HepG2 (cell line): ENCODE measurements at regions not wholly inside any gene's neighbourhood (a gene's known extent, or its start where the extent isn't known, plus 50 kb on each side); places are given as distances from the start of the nearest gene placed in this dataset.

Experiments used
- CBX2 ChIP-seq, 2 experiments: fragments of 200-600 bp in 1 of 2; sonication (generic); formaldehyde crosslinking in 1 of 2; IDR thresholded peaks; 2 replicates each; pipeline versions ENCODE4 v1.7.0 to v1.8.1; 2018 to 2022; ENCODE audit warnings: low read depth in 2 of 2, low read length in 1 of 2, mild to moderate bottlenecking in 1 of 2, missing genetic modification reagents in 1 of 2
- CHCHD3 ChIP-seq: sonication (generic); formaldehyde crosslinking; IDR thresholded peaks from 2 replicates; pipeline ENCODE4 v1.8.0; 2022; ENCODE audit warnings: mild to moderate bottlenecking, missing genetic modification reagents, moderate library complexity
- MIER2 ChIP-seq: IDR thresholded peaks from 2 replicates; pipeline ENCODE4 v1.6.1; 2016; ENCODE audit warnings: missing biosample characterization, missing genetic modification reagents
- U2AF2 ChIP-seq: fragments of 200-400 bp; formaldehyde crosslinking; IDR thresholded peaks from 2 replicates; pipeline ENCODE4 v1.6.1; 2017; ENCODE audit warnings: low read depth, mild to moderate bottlenecking, low read length
- ZFP90 ChIP-seq: sonication (generic); formaldehyde crosslinking; IDR thresholded peaks from 2 replicates; pipeline ENCODE4 v1.8.0; 2022; ENCODE audit warnings: missing genetic modification reagents, mild to moderate bottlenecking, inconsistent platforms, borderline replicate concordance
- ZNF33A ChIP-seq: sonication (generic); formaldehyde crosslinking; IDR thresholded peaks from 2 replicates; pipeline ENCODE4 v1.5.1; 2020; ENCODE audit warnings: missing genetic modification reagents, mild to moderate bottlenecking, moderate library complexity, borderline replicate concordance
- ZNF510 ChIP-seq: sonication (generic); formaldehyde crosslinking; IDR thresholded peaks from 2 replicates; pipeline ENCODE4 v1.4.0; 2020; ENCODE audit warnings: low read depth, mild to moderate bottlenecking, missing genetic modification reagents
- ZNF660 ChIP-seq: sonication (generic); formaldehyde crosslinking; IDR thresholded peaks from 2 replicates; pipeline ENCODE4 v1.5.1; 2020; ENCODE audit warnings: mild to moderate bottlenecking, low read depth, missing genetic modification reagents, borderline replicate concordance
- ZNF850 ChIP-seq: sonication (generic); formaldehyde crosslinking; conservative IDR thresholded peaks from 2 replicates; pipeline ENCODE4 v1.9.0; 2021; ENCODE audit warnings: mild to moderate bottlenecking, missing genetic modification reagents
- TF ChIP-seq, protein P1 (sequence below): sonication (generic); formaldehyde crosslinking; IDR thresholded peaks from 2 replicates; pipeline ENCODE4 v1.5.0; 2020; ENCODE audit warnings: mild to moderate bottlenecking, missing genetic modification reagents, moderate library complexity
- TF ChIP-seq, protein P2 (sequence below): sonication (generic); formaldehyde crosslinking; IDR thresholded peaks from 2 replicates; pipeline ENCODE4 v1.4.0; 2020; ENCODE audit warnings: mild to moderate bottlenecking, low read depth, missing genetic modification reagents
- TF ChIP-seq, protein P3 (sequence below): sonication (generic); formaldehyde crosslinking; IDR thresholded peaks from 2 replicates; pipeline ENCODE4 v1.5.0; 2020; ENCODE audit warnings: missing genetic modification reagents
- TF ChIP-seq, protein P4 (sequence below): sonication (generic); formaldehyde crosslinking; IDR thresholded peaks from 2 replicates; pipeline ENCODE4 v1.4.0; 2020; ENCODE audit warnings: missing genetic modification reagents

DNA sequence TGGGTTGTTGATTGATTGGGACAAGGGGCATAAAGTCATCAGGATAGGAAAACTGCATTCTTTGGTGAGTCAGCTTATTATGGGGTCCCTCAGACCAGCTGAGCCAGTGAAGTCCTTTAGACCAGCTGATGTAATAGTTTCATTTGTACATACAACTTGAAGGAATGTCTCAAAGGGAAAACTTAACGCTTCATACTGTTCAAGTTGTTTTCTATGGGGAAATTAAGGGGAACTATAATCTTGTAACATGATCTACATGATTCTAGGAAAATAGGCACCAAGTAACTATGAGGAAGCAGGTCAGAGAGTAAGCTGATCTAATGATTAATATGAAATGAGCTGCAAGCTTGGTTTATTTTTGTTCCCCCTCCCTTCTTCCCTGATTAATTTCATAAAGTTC lies 175.1 kb upstream of the GRID2 start:
- TF ChIP-seq ZNF33A (CRISPR knock-in tag) = no peak
- TF ChIP-seq, protein P1, sequence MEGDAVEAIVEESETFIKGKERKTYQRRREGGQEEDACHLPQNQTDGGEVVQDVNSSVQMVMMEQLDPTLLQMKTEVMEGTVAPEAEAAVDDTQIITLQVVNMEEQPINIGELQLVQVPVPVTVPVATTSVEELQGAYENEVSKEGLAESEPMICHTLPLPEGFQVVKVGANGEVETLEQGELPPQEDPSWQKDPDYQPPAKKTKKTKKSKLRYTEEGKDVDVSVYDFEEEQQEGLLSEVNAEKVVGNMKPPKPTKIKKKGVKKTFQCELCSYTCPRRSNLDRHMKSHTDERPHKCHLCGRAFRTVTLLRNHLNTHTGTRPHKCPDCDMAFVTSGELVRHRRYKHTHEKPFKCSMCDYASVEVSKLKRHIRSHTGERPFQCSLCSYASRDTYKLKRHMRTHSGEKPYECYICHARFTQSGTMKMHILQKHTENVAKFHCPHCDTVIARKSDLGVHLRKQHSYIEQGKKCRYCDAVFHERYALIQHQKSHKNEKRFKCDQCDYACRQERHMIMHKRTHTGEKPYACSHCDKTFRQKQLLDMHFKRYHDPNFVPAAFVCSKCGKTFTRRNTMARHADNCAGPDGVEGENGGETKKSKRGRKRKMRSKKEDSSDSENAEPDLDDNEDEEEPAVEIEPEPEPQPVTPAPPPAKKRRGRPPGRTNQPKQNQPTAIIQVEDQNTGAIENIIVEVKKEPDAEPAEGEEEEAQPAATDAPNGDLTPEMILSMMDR (CRISPR knock-in tag) = no peak
- TF ChIP-seq, protein P2, sequence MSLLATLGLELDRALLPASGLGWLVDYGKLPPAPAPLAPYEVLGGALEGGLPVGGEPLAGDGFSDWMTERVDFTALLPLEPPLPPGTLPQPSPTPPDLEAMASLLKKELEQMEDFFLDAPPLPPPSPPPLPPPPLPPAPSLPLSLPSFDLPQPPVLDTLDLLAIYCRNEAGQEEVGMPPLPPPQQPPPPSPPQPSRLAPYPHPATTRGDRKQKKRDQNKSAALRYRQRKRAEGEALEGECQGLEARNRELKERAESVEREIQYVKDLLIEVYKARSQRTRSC = no peak
- no peak for TF ChIP-seq U2AF2
- TF ChIP-seq, protein P3, sequence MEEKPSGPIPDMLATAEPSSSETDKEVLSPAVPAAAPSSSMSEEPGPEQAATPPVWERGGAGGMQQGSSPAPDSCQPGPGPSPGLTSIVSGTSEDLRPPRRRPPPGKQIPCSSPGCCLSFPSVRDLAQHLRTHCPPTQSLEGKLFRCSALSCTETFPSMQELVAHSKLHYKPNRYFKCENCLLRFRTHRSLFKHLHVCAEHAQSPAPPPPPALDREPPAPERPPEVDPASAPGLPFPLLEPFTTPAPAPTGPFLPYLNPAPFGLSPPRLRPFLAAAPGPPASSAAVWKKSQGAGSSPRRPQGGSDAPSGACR (CRISPR knock-in tag) = no peak
- TF ChIP-seq CBX2 (IDR thresholded peaks at IDR 0.05; ENCODE audit: low read depth, low read length) = no peak
- no peak for TF ChIP-seq CBX2 (CRISPR knock-in tag; IDR thresholded peaks at IDR 0.05; ENCODE audit: low read depth)
- TF ChIP-seq MIER2 (CRISPR knock-in tag) = no peak
- TF ChIP-seq ZFP90 (CRISPR knock-in tag) = no peak
- no peak for TF ChIP-seq ZNF850 (CRISPR knock-in tag)
- TF ChIP-seq, protein P4, sequence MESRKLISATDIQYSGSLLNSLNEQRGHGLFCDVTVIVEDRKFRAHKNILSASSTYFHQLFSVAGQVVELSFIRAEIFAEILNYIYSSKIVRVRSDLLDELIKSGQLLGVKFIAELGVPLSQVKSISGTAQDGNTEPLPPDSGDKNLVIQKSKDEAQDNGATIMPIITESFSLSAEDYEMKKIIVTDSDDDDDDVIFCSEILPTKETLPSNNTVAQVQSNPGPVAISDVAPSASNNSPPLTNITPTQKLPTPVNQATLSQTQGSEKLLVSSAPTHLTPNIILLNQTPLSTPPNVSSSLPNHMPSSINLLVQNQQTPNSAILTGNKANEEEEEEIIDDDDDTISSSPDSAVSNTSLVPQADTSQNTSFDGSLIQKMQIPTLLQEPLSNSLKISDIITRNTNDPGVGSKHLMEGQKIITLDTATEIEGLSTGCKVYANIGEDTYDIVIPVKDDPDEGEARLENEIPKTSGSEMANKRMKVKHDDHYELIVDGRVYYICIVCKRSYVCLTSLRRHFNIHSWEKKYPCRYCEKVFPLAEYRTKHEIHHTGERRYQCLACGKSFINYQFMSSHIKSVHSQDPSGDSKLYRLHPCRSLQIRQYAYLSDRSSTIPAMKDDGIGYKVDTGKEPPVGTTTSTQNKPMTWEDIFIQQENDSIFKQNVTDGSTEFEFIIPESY (CRISPR knock-in tag) = no peak
- no peak for TF ChIP-seq CHCHD3 (CRISPR knock-in tag)
- TF ChIP-seq ZNF510 (CRISPR knock-in tag) = no peak
- no peak for TF ChIP-seq ZNF660 (CRISPR knock-in tag)
